Activated CD4-positive, alpha-beta T cell treated with anti-CD3 and anti-CD28 coated beads, Interleukin-2, amount 10 ng/mL, durations not matched to agents 7 days and 5 days (primary cell): ENCODE measurements at regions not wholly inside any gene's neighbourhood (a gene's known extent, or its start where the extent isn't known, plus 50 kb on each side); places are given as distances from the start of the nearest gene placed in this dataset.
"Not testable (repeated sequence)": the region's sequence is repeated elsewhere in the genome, so short reads cannot be mapped to it uniquely, and the experiment has no call there.

Experiments used
- CTCF ChIA-PET: fragments of 350-600 bp; sonication (Branson Sonifier 250); formaldehyde crosslinking; loops from one replicate; lab custom pipeline; 2021; ENCODE audit warnings: antibody characterized with exemption; lab: Charles Lee
- POLR2A ChIA-PET: fragments of 350-600 bp; sonication (Branson Sonifier 250); formaldehyde crosslinking; loops from one replicate; lab custom pipeline; 2021; ENCODE audit warnings: antibody characterized with exemption; lab: Charles Lee
- DNase-seq: peaks from one replicate; pipeline ENCODE4 v3.0.0-alpha.2; 2020
- H3K27ac Mint-ChIP-seq: one replicate; pipeline ENCODE4 v1.8.0; 2021; ENCODE audit warnings: mild to moderate bottlenecking, moderate library complexity, mixed read lengths
- H3K27me3 Mint-ChIP-seq: one replicate; pipeline ENCODE4 v1.8.0; 2021; ENCODE audit warnings: mixed read lengths
- H3K36me3 Mint-ChIP-seq: one replicate; pipeline ENCODE4 v1.8.0; 2021; ENCODE audit warnings: low read depth, mixed read lengths
- H3K4me1 Mint-ChIP-seq: one replicate; pipeline ENCODE4 v1.8.0; 2021; ENCODE audit warnings: mixed read lengths
- H3K4me3 Mint-ChIP-seq: one replicate; pipeline ENCODE4 v1.8.0; 2021; ENCODE audit warnings: mild to moderate bottlenecking, moderate library complexity, mixed read lengths
- H3K9me3 Mint-ChIP-seq: one replicate; pipeline ENCODE4 v1.8.0; 2021; ENCODE audit warnings: mixed read lengths

DNA sequence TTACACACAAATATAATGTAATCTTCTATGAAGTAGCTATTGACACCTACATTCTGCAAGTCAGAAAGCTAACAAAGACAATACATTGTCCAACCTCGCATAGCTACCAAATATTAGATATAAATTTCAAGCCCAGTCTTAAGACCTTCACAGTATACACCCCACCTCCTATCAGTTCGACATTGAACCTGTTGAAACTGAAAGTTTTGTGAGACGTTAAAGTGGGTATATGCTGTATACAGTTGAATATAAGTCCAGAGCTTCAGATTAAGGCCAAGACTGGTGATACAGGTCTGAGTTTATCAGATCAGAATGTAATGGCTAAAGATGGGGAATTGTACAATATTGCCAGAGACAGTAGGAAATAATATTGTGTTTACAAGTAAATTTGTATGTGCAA, 489.3 kb upstream of the RORB start:
- H3K4me3 Mint-ChIP-seq: no peak overlapping the region
- no peak overlapping the region for H3K27ac Mint-ChIP-seq
- POLR2A ChIA-PET: no interaction called here

DNA sequence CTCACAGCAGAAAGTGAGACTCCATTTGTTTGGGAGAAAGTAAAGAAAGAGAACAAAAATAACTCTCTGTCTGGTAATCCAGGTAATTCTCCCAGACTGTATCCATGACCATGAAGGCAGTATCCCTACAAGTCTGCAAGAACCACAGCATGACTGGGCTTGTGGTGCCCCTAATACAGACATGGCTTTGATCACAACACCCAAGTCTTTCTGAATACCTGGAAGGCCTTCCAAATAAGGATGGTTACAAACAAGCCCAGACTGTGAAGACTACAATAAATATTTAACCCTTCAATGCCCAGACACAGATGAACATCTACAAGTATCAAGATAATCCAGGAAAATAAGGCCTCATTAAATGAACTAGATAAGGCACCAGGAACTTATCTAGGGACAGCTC, 481.1 kb upstream of the RORB start:
- DNase-seq: no peak
- CTCF ChIA-PET: interaction anchor here (0.6 kb wide), 1 partner anchor 290 kb away, joined by 4 read pairs; no protein-coding TSS in a partner anchor

More for the DNA sequence above, 489.3 kb upstream of the RORB start:
- H3K27me3 Mint-ChIP-seq: no peaks in the 10 kb centered on the region
- no peak for DNase-seq
- CTCF ChIA-PET: interaction anchor here (0.6 kb wide), 1 partner anchor 594 kb away, joined by 3 read pairs; no protein-coding TSS in a partner anchor
- no peaks in the 10 kb centered on the region for H3K36me3 Mint-ChIP-seq
- H3K9me3 Mint-ChIP-seq: no peaks in the 10 kb centered on the region
- H3K4me1 Mint-ChIP-seq: no peaks in the 10 kb centered on the region

DNA sequence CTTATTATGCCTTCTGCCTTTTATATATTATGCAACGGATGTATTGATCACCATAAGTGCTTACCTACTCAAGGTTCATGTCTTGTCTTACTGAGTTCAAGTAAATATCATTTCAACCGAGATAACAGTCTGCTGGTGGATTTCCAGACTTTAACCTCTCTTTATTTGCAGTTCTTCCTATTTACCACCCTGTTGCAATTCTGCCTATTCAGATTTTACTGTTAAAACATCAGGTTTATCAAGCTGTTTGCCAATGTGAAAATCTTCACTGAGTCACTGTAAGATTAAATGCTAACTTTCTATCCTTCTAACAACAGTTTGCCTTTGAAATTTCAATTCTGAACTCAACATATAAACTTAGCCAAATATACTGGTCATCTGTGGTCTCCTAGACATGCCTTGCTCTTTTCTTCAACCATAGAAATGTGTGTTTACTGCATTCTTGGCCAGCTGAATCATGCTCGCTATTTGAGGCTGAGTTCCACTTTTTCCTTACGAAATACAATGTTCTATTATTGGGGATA, 471.7 kb upstream of the RORB start:
- H3K27ac Mint-ChIP-seq: no peak overlapping the region
- ChIA-PET CTCF (no interaction called here), POLR2A (no interaction called here)
- no peak for DNase-seq
- no peaks in the 10 kb centered on the region for H3K36me3 Mint-ChIP-seq
- H3K9me3 Mint-ChIP-seq: no peaks in the 10 kb centered on the region
- no peaks in the 10 kb centered on the region for H3K4me1 Mint-ChIP-seq
- H3K27me3 Mint-ChIP-seq: no peaks in the 10 kb centered on the region
- no peak overlapping the region for H3K4me3 Mint-ChIP-seq

More for the DNA sequence above, 481.1 kb upstream of the RORB start:
- H3K27ac Mint-ChIP-seq: no peak overlapping the region
- H3K4me3 Mint-ChIP-seq: no peak overlapping the region
- no peaks in the 10 kb centered on the region for H3K27me3 Mint-ChIP-seq
- H3K4me1 Mint-ChIP-seq: no peaks in the 10 kb centered on the region
- POLR2A ChIA-PET: no interaction called here
- H3K36me3 Mint-ChIP-seq: no peaks in the 10 kb centered on the region
- H3K9me3 Mint-ChIP-seq: peaks cover 2% of the 10 kb centered on the region

DNA sequence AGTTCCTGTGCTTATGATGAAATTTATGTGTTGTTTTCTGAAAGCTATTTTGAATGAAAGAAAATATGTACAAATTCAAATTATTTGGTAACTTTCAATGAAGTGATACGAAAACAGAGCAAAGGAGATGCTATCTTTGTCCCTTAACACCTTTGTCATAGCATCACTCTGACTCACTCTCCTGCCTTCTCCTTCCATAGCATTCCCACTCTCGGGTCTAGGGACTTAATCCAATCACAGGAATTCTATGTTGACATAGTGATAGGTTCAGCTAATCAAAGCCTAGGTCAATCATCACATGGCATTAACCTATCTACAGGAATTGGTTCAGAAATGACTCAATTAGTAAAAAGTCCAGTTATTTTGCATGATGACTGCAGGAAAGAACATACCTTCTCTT, 464.7 kb upstream of the RORB start:
- ChIA-PET CTCF (no interaction called here), POLR2A (no interaction called here)
- H3K4me1 Mint-ChIP-seq: peaks cover 3% of the 10 kb centered on the region
- H3K9me3 Mint-ChIP-seq: no peaks in the 10 kb centered on the region
- H3K36me3 Mint-ChIP-seq: no peaks in the 10 kb centered on the region
- H3K27me3 Mint-ChIP-seq: no peaks in the 10 kb centered on the region
- no peak overlapping the region for H3K27ac Mint-ChIP-seq
- no peak for DNase-seq
- no peak overlapping the region for H3K4me3 Mint-ChIP-seq

DNA sequence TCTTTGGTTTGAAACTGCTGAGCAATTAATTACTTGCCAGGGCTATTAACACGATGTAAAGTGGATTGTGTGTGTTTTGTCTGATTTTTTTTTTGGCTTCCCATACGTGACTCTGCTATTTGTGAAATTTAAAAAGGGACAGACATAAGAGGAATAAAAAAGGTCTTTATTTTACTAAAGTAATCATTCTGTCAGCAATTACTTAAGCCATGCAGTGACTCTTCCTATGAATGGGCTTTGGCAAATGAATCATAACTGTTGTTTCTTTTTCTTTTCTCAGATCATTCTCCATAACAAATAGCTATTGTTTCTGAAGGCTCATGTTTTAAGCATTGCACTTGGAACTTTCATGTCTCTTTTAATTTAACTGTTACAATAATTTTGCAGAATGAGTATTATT, 461.3 kb upstream of the RORB start:
- Mint-ChIP-seq H3K4me1 (peaks cover 3% of the 10 kb centered on the region), H3K27me3 (no peaks in the 10 kb centered on the region), H3K36me3 (no peaks in the 10 kb centered on the region), H3K4me3 (no peak overlapping the region), H3K27ac (no peak overlapping the region), H3K9me3 (no peaks in the 10 kb centered on the region)
- no peak for DNase-seq
- ChIA-PET POLR2A (no interaction called here), CTCF (no interaction called here)

DNA sequence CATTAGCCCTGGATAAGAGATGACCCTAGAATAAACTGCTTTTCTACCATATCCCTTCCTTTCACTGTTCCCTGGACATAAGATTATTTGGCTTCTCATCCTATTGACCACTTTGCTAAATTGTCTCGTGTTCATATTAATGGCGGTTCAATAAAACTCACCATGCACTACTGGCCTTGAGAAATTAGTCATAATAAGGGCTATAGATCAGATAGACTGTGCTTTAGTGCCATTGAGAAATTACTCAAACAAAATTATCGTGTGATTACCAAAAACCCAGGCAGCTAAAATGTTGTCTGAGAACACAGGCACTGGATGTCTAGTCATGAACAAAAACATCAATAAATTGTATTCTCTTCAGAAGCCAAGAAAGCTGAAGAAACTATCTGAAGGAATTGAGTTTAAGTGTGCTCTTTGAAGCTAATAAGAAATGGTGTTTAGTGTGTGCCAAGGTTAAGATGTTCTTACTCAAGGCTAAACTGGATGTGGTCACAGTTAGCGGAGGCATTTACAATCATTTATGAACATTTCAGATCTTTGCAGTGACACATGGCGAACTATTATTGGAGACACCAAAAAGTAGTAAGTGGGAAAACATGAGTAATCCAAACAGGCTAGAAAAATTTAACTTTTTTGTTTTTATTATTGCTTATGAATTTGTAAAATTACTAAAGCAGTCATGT, 460.4 kb upstream of the RORB start:
- Mint-ChIP-seq H3K27ac (no peak overlapping the region), H3K27me3 (no peaks in the 10 kb centered on the region), H3K36me3 (no peaks in the 10 kb centered on the region), H3K4me3 (no peak overlapping the region), H3K4me1 (peaks cover 3% of the 10 kb centered on the region), H3K9me3 (no peaks in the 10 kb centered on the region)
- POLR2A ChIA-PET: no interaction called here
- CTCF ChIA-PET: no interaction called here
- no peak for DNase-seq

DNA sequence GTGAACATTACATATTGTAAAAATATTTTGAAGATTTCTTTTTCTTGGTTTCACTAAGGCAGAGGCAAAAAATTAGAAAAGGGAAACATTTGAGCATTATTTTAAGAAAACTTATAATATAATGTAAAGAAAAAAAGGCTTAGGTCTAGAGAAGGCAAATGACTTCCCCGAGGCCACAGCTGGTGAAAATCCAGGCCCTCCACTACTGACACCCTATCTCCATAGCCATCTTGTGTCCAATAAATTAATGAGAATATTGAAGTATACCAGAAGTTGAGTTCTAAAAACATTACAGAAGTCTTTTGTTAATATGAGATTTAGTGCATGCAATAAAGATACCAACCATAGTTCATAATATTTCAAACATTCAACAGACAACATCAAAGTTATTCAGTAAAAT, 459.9 kb upstream of the RORB start:
- ChIA-PET CTCF (no interaction called here), POLR2A (no interaction called here)
- Mint-ChIP-seq H3K27me3 (no peaks in the 10 kb centered on the region), H3K4me3 (no peak overlapping the region), H3K36me3 (no peaks in the 10 kb centered on the region), H3K4me1 (peaks cover 3% of the 10 kb centered on the region), H3K9me3 (no peaks in the 10 kb centered on the region), H3K27ac (no peak overlapping the region)
- DNase-seq: no peak

DNA sequence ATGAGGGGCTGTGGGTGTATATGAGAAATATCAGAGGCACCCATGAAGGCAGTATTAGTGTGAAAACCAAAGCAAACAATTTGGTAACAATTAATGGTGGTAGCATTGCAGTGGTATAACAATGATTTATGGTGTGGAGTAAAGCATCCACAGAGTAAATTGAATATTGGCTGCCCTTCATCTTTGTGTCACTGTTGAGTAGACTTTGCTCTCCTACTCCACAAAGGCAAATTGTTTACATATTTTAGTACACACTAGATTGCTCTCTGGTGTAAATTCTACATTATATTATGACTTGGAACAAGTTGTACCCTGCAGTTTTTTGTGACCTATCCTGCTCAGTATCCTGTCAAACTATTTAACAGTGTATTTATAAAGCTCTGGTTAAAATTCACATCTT, 455.5 kb upstream of the RORB start:
- Mint-ChIP-seq H3K36me3 (no peaks in the 10 kb centered on the region), H3K27me3 (no peaks in the 10 kb centered on the region), H3K9me3 (no peaks in the 10 kb centered on the region), H3K4me3 (no peak overlapping the region), H3K4me1 (peaks cover 1% of the 10 kb centered on the region), H3K27ac (no peak overlapping the region)
- POLR2A ChIA-PET: no interaction called here
- DNase-seq: no peak
- CTCF ChIA-PET: no interaction called here

DNA sequence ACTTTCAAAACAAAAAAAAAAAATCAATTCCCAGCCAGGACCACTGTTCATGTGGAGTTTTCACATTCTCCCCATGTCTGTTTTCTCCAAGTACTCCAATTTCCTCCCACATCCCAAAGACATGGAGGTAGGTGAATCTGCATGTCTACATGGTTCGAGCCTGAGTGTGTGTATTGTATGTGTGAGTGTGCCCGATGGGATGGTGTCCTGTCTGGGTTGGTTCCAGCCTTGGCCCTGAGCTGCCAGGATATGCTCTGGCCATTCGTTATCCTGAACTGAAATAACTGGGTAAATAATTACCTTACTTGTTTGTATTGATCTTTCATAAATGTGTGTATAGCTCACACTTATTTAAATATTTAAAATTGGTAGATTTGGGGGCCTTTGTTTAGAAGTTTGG, 452.3 kb upstream of the RORB start:
- CTCF ChIA-PET: no interaction called here
- H3K27ac Mint-ChIP-seq: no peak overlapping the region
- no peaks in the 10 kb centered on the region for H3K4me1 Mint-ChIP-seq
- H3K27me3 Mint-ChIP-seq: no peaks in the 10 kb centered on the region
- POLR2A ChIA-PET: no interaction called here
- peaks cover 2% of the 10 kb centered on the region for H3K9me3 Mint-ChIP-seq
- DNase-seq: no peak
- H3K4me3 Mint-ChIP-seq: no peak overlapping the region
- no peaks in the 10 kb centered on the region for H3K36me3 Mint-ChIP-seq

DNA sequence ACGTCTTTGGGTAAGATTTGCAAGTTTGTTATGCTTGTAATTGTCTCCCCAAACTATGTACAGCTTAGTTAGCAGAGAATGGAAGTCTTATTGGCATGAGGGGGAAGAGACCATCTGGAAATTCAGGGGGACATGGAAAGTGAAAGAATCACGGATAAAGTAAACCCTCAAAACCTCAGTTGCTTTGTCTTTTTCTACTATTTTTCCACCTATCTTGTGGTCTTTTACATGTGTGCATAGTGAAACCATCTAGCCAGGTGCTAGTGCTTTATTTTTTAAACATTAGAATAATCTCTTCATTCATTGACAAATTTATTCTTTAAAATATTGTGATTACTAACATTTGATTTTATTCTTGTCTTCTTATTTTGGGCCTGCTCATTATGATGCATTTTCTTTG, 441.1 kb upstream of the RORB start:
- H3K27ac Mint-ChIP-seq: no peak overlapping the region
- no peaks in the 10 kb centered on the region for H3K27me3 Mint-ChIP-seq
- no peak for DNase-seq
- no peaks in the 10 kb centered on the region for H3K36me3 Mint-ChIP-seq
- CTCF ChIA-PET: no interaction called here
- POLR2A ChIA-PET: no interaction called here
- no peaks in the 10 kb centered on the region for H3K4me1 Mint-ChIP-seq
- H3K9me3 Mint-ChIP-seq: no peaks in the 10 kb centered on the region
- H3K4me3 Mint-ChIP-seq: no peak overlapping the region

DNA sequence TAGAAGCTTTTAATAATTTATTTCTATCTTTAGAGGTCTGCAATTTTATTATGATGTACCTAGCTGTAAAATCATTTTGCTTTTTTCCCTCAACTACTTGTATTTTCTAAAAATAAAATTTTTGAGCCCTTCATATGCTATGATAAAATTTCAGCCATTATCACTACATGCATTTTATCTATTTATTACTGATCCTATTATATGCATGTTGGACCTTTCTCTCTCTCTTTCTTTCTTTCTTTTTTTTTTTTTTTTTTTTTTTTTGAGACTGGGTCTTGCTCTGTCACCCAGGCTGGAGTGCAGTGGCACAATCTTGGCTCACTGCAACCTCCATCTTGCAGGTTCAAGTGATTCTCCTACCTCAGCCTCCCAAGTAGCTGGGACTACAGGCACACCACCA, 440.1 kb upstream of the RORB start:
- H3K4me3 Mint-ChIP-seq, DNase-seq, H3K27ac Mint-ChIP-seq, POLR2A ChIA-PET, CTCF ChIA-PET, H3K36me3 Mint-ChIP-seq, H3K9me3 Mint-ChIP-seq, H3K4me1 Mint-ChIP-seq, H3K27me3 Mint-ChIP-seq: not testable (repeated sequence)

DNA sequence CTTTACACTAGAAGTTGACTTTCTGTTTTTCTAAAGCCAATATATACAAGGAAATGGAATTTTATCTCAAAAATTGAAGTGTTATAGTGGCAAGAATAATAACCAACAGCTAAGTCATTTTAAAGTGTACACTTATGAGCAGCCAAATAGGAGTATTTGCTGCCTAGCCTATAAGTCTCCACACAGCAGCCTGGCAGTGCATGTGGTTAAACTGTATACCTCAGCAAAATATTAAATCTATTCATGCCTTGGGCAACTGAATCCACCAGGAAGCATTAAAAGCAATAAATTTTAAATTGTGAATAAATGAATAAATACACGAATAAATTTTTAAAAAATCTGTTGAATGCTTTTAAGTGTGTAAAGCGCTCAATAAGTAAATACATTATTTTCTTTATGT, 432.4 kb upstream of the RORB start:
- CTCF ChIA-PET: no interaction called here
- POLR2A ChIA-PET: no interaction called here
- no peak overlapping the region for H3K4me3 Mint-ChIP-seq
- no peak overlapping the region for H3K27ac Mint-ChIP-seq
- H3K9me3 Mint-ChIP-seq: peaks cover 2% of the 10 kb centered on the region
- H3K27me3 Mint-ChIP-seq: no peaks in the 10 kb centered on the region
- no peaks in the 10 kb centered on the region for H3K36me3 Mint-ChIP-seq
- H3K4me1 Mint-ChIP-seq: no peaks in the 10 kb centered on the region
- no peak for DNase-seq

DNA sequence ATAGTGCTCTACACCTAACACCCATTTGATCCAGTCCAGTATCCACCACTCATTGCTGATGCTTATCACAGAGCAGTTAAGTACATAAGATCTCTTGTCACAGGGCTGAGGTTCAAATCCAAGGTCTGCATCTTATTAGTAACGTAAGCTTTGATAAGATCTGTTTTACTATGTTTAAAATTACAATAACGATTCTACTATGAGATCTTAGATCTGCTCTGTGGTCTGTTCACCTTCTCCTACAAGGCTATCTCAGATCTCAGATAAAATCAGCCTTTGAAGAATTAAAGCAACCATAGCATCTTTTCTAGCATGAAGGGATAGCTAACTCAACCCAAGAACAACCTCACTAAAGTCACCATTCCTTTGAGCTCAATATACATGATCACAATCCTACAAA, 431.0 kb upstream of the RORB start:
- POLR2A ChIA-PET: no interaction called here
- Mint-ChIP-seq H3K4me1 (no peaks in the 10 kb centered on the region), H3K4me3 (no peak overlapping the region), H3K9me3 (peaks cover 2% of the 10 kb centered on the region), H3K27ac (no peak overlapping the region), H3K27me3 (no peaks in the 10 kb centered on the region), H3K36me3 (no peaks in the 10 kb centered on the region)
- no peak for DNase-seq
- CTCF ChIA-PET: no interaction called here

DNA sequence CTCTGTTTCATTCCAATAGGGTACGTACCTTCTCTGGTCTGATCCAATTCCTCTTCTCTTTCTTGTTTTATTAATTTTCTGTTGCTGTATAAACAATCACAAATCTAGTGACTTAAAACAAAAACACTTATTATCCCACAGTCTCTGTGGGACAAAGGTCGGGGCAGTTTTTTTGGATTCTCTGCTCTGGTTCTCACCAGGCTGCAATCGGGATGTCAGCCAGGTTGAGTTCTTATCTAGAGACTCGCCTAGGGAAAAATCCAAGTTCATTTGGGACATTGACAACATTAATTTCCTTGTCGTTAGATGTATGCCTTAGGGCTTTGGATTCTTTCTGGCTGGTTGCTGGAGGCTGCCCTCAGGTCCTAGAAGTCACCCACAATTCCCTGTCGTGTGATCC, 430.5 kb upstream of the RORB start:
- ChIA-PET POLR2A (no interaction called here), CTCF (no interaction called here)
- Mint-ChIP-seq H3K27me3 (no peaks in the 10 kb centered on the region), H3K36me3 (no peaks in the 10 kb centered on the region), H3K4me3 (no peak overlapping the region), H3K9me3 (peaks cover 2% of the 10 kb centered on the region), H3K27ac (no peak overlapping the region), H3K4me1 (no peaks in the 10 kb centered on the region)
- DNase-seq: no peak
